Gastrocnemius medialis (tissue), 4 donors: ENCODE measurements at regions not wholly inside any gene's neighbourhood (a gene's known extent, or its start where the extent isn't known, plus 50 kb on each side); places are given as distances from the start of the nearest gene placed in this dataset.

Source experiments
- CTCF ChIP-seq, 5 experiments: fragments of 450-650 bp in 3 of 5; fragments of 200-600 bp in 2 of 5; sonication (generic) in 2 of 5; IDR thresholded peaks in 4 of 5; conservative IDR thresholded peaks in 1 of 5; 1 replicate in 4 of 5; 2 replicates in 1 of 5; pipeline ENCODE4 v1.5.1; 2016 to 2019; ENCODE audit warnings: antibody characterized with exemption in 5 of 5, mild to moderate bottlenecking in 3 of 5, moderate library complexity in 3 of 5
- POLR2A ChIP-seq, 2 donors: fragments of 450-650 bp; IDR thresholded peaks; one replicate each; pipeline ENCODE4 v1.6.1; 2017; ENCODE audit warnings: antibody characterized with exemption in 2 of 2, mild to moderate bottlenecking in 2 of 2, moderate library complexity in 2 of 2

- no peak for TF ChIP-seq CTCF (IDR thresholded peaks at IDR 0.05 in 4 of 5, conservative IDR thresholded peaks at IDR 0.05 in 1 of 5)
- TF ChIP-seq POLR2A (IDR thresholded peaks at IDR 0.05): no peak
These were observed 547.0 kb upstream of the ACVR2A start for GRCh38 chr2:147297820-147298219.
